GM12878 (cell line): ENCODE measurements at regions not wholly inside any gene's neighbourhood (a gene's known extent, or its start where the extent isn't known, plus 50 kb on each side); places are given as distances from the start of the nearest gene placed in this dataset.

Source experiments
- ATAC-seq: fragments of 200-7000 bp; cut with Tn5 transposase; 3 replicates; pipeline ENCODE4 v1.9.1; 2020; ENCODE audit warnings: mild to moderate bottlenecking, moderate library complexity
- BruUV-seq: library from RNA; stranded (reverse); fragments of 400-500 nt; replicated peaks from 2 replicates; lab custom pipeline; 2021; lab: Mats Ljungman, UMichigan
- CTCF ChIA-PET: fragments of 300-600 bp; sonication (Branson Sonifier 250); formaldehyde crosslinking; extraction: SDS; loops from one replicate; lab custom pipeline; 2021; ENCODE audit warnings: inconsistent platforms; lab: Yijun Ruan, JAX
- POLR2A ChIA-PET: fragments of 350-600 bp; formaldehyde crosslinking; extraction: SDS; loops from one replicate; lab custom pipeline; 2021; ENCODE audit warnings: inconsistent platforms; lab: Charles Lee
- RAD21 ChIA-PET: fragments of 300-600 bp; sonication (Branson Sonifier 250); formaldehyde crosslinking; loops from one replicate; lab custom pipeline; 2023; ENCODE audit warnings: antibody characterized with exemption; ENCODE audit not compliant: unreplicated experiment; lab: Charles Lee
- SMC1A ChIA-PET: fragments of 300-600 bp; sonication (Branson Sonifier 250); formaldehyde crosslinking; loops from one replicate; lab custom pipeline; 2023; ENCODE audit not compliant: unreplicated experiment, uncharacterized antibody; lab: Charles Lee
- DNase-seq: peaks from one replicate; pipeline ENCODE4 v3.0.0-alpha.2; 2011; ENCODE audit warnings: low read depth, low spot score
- FAIRE-seq: peaks from 3 replicates; lab custom pipeline; 2011; peaks lifted over from hg19 to GRCh38; lab: Jason Lieb, UNC
- H2AFZ ChIP-seq: 2 replicates; pipeline ENCODE4 v1.6.0; 2011; ENCODE audit warnings: low read depth, low read length, control low read depth; ENCODE audit not compliant: control insufficient read depth
- H3K27ac ChIP-seq: 2 replicates; pipeline ENCODE4 v1.5.1; 2011; ENCODE audit warnings: control low read depth; ENCODE audit not compliant: control insufficient read depth, insufficient read depth
- H3K27me3 ChIP-seq, 2 experiments: replicated peaks in 1 of 2; 2 replicates each; pipeline versions ENCODE4 v1.6.0 to v1.6.1; 2011; ENCODE audit warnings: low read length in 1 of 2; ENCODE audit not compliant: control insufficient read depth in 2 of 2, insufficient read depth in 2 of 2
- H3K36me3 ChIP-seq, 2 experiments: 2 replicates each; pipeline ENCODE4 v1.5.1; 2011; ENCODE audit warnings: low read length in 1 of 2; ENCODE audit not compliant: control insufficient read depth in 2 of 2, insufficient read depth in 2 of 2
- H3K4me1 ChIP-seq: 2 replicates; pipeline ENCODE4 v1.6.1; 2011; ENCODE audit warnings: mild to moderate bottlenecking, low read length, moderate library complexity, mixed read lengths; ENCODE audit not compliant: control insufficient read depth, insufficient read depth
- H3K4me2 ChIP-seq: 2 replicates; pipeline ENCODE4 v1.6.0; 2011; ENCODE audit warnings: control low read depth; ENCODE audit not compliant: control insufficient read depth, insufficient read depth
- H3K4me3 ChIP-seq: fragments of 200-600 bp; sonication (generic); 2 replicates; pipeline ENCODE4 v1.5.1; 2016
- H3K79me2 ChIP-seq: 2 replicates; pipeline ENCODE4 v1.6.0; 2011; ENCODE audit warnings: low read length; ENCODE audit not compliant: control insufficient read depth, insufficient read depth
- H3K9ac ChIP-seq: 2 replicates; pipeline ENCODE4 v1.8.0; 2011; ENCODE audit warnings: low read length, control low read depth, mixed read lengths; ENCODE audit not compliant: control insufficient read depth, insufficient read depth
- H3K9me3 ChIP-seq: replicated peaks from 3 replicates; pipeline ENCODE4 v1.5.1; 2011; ENCODE audit warnings: mild to moderate bottlenecking, low read length; ENCODE audit not compliant: control insufficient read depth, insufficient read depth
- H4K20me1 ChIP-seq: 2 replicates; pipeline ENCODE4 v1.6.0; 2011; ENCODE audit not compliant: control insufficient read depth, insufficient read depth
- ASH2L ChIP-seq: fragments of 300-600, 200-600 bp; sonication (generic); IDR thresholded peaks from 2 replicates; pipeline ENCODE4 v1.6.1; 2017; ENCODE audit warnings: low read depth, mild to moderate bottlenecking, borderline replicate concordance
- BCLAF1 ChIP-seq: fragments of 450-650 bp; IDR thresholded peaks from 2 replicates; pipeline ENCODE4 v1.6.1; 2017; ENCODE audit warnings: antibody characterized with exemption, mild to moderate bottlenecking, moderate library complexity
- CEBPB ChIP-seq, 2 experiments: fragments of 150-350 bp in 1 of 2; IDR thresholded peaks; 2 replicates each; pipeline ENCODE4 v1.6.1; 2012 to 2014; ENCODE audit warnings: low read depth in 2 of 2, low read length in 2 of 2, borderline replicate concordance in 1 of 2, inconsistent platforms in 1 of 2
- CHD4 ChIP-seq: fragments of 200-600 bp; sonication (generic); IDR thresholded peaks from 2 replicates; pipeline ENCODE4 v1.6.1; 2016; ENCODE audit warnings: mild to moderate bottlenecking
- EGR1 ChIP-seq, 2 experiments: IDR thresholded peaks; 1 replicate in 1 of 2; 2 replicates in 1 of 2; pipeline ENCODE4 v1.6.1; 2011 to 2012; ENCODE audit warnings: low read depth in 2 of 2, low read length in 2 of 2, borderline replicate concordance in 1 of 2, mild to moderate bottlenecking in 1 of 2, moderate library complexity in 1 of 2
- IRF5 ChIP-seq: fragments of 450-650 bp; IDR thresholded peaks from 2 replicates; pipeline ENCODE4 v1.6.1; 2017; ENCODE audit warnings: borderline replicate concordance
- LARP7 ChIP-seq: fragments of 450-650 bp; IDR thresholded peaks from 2 replicates; pipeline ENCODE4 v1.6.1; 2017; ENCODE audit warnings: mild to moderate bottlenecking
- NRF1 ChIP-seq: conservative IDR thresholded peaks from 2 replicates; pipeline ENCODE4 v1.6.1; 2011; ENCODE audit warnings: mild to moderate bottlenecking, low read depth, low read length, improper control_type of control experiment
- POLR2A ChIP-seq: IDR thresholded peaks from 2 replicates; pipeline ENCODE4 v1.6.1; 2011; ENCODE audit warnings: low read depth, mild to moderate bottlenecking, low read length
- RB1 ChIP-seq: fragments of 450-650 bp; formaldehyde crosslinking; IDR thresholded peaks from 2 replicates; pipeline ENCODE4 v1.6.1; 2017; ENCODE audit warnings: mild to moderate bottlenecking, borderline replicate concordance
- SIX5 ChIP-seq: IDR thresholded peaks from 2 replicates; pipeline ENCODE4 v1.6.1; 2011; ENCODE audit warnings: mild to moderate bottlenecking, low read depth, low read length, moderate library complexity; ENCODE audit not compliant: severe bottlenecking
- SMARCA5 ChIP-seq: fragments of 450-650 bp; IDR thresholded peaks from 2 replicates; pipeline ENCODE4 v1.6.1; 2017; ENCODE audit warnings: mild to moderate bottlenecking
- SMC3 ChIP-seq: IDR thresholded peaks from 2 replicates; pipeline ENCODE4 v1.6.1; 2011; ENCODE audit warnings: low read length, improper control_type of control experiment, borderline replicate concordance
- SREBF1 ChIP-seq: IDR thresholded peaks from 2 replicates; pipeline ENCODE4 v1.6.1; 2012; ENCODE audit warnings: mild to moderate bottlenecking, low read length
- STAT1 ChIP-seq: fragments of 450-650 bp; conservative IDR thresholded peaks from 2 replicates; pipeline ENCODE4 v1.6.1; 2014; ENCODE audit warnings: antibody characterized with exemption, mild to moderate bottlenecking
- WRNIP1 ChIP-seq: IDR thresholded peaks from 2 replicates; pipeline ENCODE4 v1.6.1; 2011; ENCODE audit warnings: low read depth, low read length, improper control_type of control experiment, borderline replicate concordance
- YY1 ChIP-seq: IDR thresholded peaks from 2 replicates; pipeline ENCODE4 v1.6.1; 2011; ENCODE audit warnings: low read depth, mild to moderate bottlenecking, low read length
- ZBTB11 ChIP-seq: fragments of 450-650 bp; formaldehyde crosslinking; IDR thresholded peaks from 2 replicates; pipeline ENCODE4 v1.5.0; 2022; ENCODE audit warnings: mild to moderate bottlenecking, missing genetic modification characterization
- ZNF217 ChIP-seq: fragments of 450-650 bp; IDR thresholded peaks from 2 replicates; pipeline ENCODE4 v1.6.1; 2017; ENCODE audit warnings: antibody characterized with exemption, mild to moderate bottlenecking
- WGBS: methylation state at CpG from one replicate; pipeline ENCODE4 v1.1.6; 2016; ENCODE audit warnings: low lambda C conversion rate; ENCODE audit not compliant: insufficient replicate concordance, insufficient coverage; ENCODE audit errors: missing lambda C conversion rate; 5-methylcytosine and 5-hydroxymethylcytosine counted together
- in situ Hi-C: fragments of 300-500 bp; cut with MboI; formaldehyde crosslinking; loops from 9 replicates; pipeline ENCODE4 v1.14.3; 2018; ENCODE audit warnings: mixed read lengths
- intact Hi-C: fragments of 100-400 bp; cut with micrococcal nuclease; formaldehyde crosslinking; loops from one replicate; pipeline ENCODE4 v1.14.2; 2022; ENCODE audit not compliant: unreplicated experiment

- CTCF ChIA-PET, result no interaction called here
- Histone ChIP-seq H2AFZ (no peak overlapping the region), H3K4me3 (no peak overlapping the region), H4K20me1 (no peaks in the 10 kb centered on the region), H3K4me2 (no peak overlapping the region), H3K9ac (no peak overlapping the region), H3K79me2 (no peaks in the 10 kb centered on the region), H3K27ac (no peak overlapping the region), H3K9me3 (no peaks in the 10 kb centered on the region), H3K36me3 (no peaks in the 10 kb centered on the region), H3K4me1 (no peaks in the 10 kb centered on the region), H3K27me3 (peaks cover 0 to 3% of the 10 kb centered on the region in 2 experiments; a peak in 1 of 4 replicates)
- POLR2A ChIA-PET, result no interaction called here
- TF ChIP-seq ZNF217, result no peak
- TF ChIP-seq SREBF1, result no peak
- TF ChIP-seq SMC3, result no peak
- TF ChIP-seq STAT1, result no peak
- TF ChIP-seq EGR1 (IDR thresholded peaks at IDR 0.05; ENCODE audit: borderline replicate concordance in 1 of 2, low read depth in 2 of 2, low read length in 2 of 2), result no peak
- no peak for TF ChIP-seq ZBTB11 (CRISPR knock-in tag)
- TF ChIP-seq BCLAF1, result no peak
- no peak for TF ChIP-seq NRF1
- no peak for TF ChIP-seq YY1
- TF ChIP-seq RB1, result no peak
- no peak for TF ChIP-seq CHD4
- TF ChIP-seq LARP7, result no peak
- TF ChIP-seq WRNIP1, result no peak
- TF ChIP-seq CEBPB (IDR thresholded peaks at IDR 0.05; ENCODE audit: borderline replicate concordance in 1 of 2, low read depth in 2 of 2, low read length in 2 of 2), result no peak
- no peak for TF ChIP-seq SMARCA5
- no peak for TF ChIP-seq ASH2L
- TF ChIP-seq POLR2A, result no peak
- TF ChIP-seq IRF5, result no peak
- no peak for TF ChIP-seq SIX5
- SMC1A ChIA-PET, result no interaction called here
- intact Hi-C loops, result no loop called here
- 31% methylated on average over 11 of the region's 11 CpGs for WGBS
- ATAC-seq (no peak), FAIRE-seq (no peak), DNase-seq (no peak)
- in situ Hi-C loops, result no loop called here
- RAD21 ChIA-PET, result no interaction called here
- BruUV-seq, result no TSS peak
Observed at GRCh38 chr2:236754271-236754944, 184.8 kb downstream of the ACKR3 start.
